Ammon's horn (tissue), 1 donor: ENCODE measurements at regions not wholly inside any gene's neighbourhood (a gene's known extent, or its start where the extent isn't known, plus 50 kb on each side); places are given as distances from the start of the nearest gene placed in this dataset.
"Not testable (repeated sequence)": the region's sequence is repeated elsewhere in the genome, so short reads cannot be mapped to it uniquely, and the experiment has no call there.

ENCODE experiments used
- DNase-seq: peaks from one replicate; pipeline ENCODE4 v3.0.0-alpha.2; 2016; ENCODE audit warnings: low spot score

DNA sequence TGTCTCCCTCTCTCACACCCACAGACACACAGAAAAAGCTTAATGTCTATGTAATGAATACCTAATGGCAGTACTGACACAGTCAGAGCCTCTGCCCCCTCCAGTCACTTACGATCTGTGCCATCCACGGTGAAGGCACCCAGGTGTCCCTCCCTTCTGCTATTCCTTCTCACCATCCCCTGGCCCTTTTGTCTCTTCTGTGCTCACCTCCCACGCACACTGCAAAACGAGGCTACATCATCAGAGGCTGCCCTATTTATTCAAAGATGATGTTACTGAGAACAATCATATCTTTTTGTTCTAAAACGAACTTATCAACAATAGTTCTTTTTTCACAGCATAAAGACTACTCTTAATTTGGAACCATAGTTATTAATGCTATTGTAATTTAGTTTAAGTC is 246.9 kb upstream of the MKLN1 start:
- no peak for DNase-seq

DNA sequence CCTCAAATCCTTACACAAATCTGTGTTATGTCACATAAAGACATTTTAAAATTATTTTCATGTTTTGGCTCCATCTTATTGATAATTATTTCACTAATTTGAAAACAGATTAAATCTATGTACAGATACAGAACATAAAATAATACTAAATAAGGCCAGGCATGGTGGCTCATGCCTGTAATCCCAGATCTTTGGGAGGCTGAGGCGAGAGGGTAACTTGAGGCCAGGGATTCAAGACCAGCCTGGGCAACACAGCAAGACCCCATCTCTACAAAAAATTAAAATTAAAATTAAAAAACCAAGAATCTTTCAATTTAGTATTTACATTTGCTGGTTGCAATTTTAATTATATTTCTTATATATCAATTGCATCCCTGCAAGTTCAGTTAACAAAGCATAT is 246.4 kb upstream of the MKLN1 start:
- DNase-seq, result no peak

DNA sequence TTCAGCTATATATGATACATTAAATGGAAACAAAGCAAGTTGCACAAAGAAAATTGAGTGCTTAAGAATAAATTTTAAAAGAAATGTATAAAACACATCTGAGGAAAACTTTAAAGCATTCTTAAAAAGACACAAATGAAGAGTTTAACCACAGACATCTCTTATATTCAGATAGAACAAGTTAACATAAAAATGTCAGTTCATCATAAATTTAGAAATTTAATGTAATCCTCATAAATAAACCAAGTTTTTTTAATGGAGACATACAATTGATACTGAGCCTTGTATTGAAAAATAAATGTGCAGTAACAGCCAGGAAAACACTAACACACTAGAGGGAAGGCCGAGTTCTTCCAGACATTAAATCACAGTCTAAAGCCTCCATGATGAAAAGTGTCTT is 243.9 kb upstream of the MKLN1 start:
- no peak for DNase-seq

DNA sequence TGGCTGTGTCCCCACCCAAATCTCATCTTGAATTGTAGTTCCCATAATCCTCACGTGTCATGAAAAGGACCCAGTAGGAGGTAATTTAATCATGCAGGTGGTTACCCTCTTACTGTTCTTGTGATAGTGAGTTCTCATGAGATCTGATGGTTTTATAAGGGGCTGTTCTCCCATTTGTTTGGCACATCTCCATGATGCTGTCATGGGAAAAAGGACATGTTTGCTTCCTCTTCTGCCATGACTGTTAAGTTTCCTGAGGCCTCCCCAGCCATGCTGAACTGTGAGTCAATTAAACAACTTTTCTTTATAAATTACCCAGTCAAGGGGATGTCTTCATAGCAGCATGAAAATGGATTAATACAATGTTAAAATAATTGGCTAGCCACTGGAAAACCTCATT is 243.3 kb upstream of the MKLN1 start:
- not testable (repeated sequence) for DNase-seq

DNA sequence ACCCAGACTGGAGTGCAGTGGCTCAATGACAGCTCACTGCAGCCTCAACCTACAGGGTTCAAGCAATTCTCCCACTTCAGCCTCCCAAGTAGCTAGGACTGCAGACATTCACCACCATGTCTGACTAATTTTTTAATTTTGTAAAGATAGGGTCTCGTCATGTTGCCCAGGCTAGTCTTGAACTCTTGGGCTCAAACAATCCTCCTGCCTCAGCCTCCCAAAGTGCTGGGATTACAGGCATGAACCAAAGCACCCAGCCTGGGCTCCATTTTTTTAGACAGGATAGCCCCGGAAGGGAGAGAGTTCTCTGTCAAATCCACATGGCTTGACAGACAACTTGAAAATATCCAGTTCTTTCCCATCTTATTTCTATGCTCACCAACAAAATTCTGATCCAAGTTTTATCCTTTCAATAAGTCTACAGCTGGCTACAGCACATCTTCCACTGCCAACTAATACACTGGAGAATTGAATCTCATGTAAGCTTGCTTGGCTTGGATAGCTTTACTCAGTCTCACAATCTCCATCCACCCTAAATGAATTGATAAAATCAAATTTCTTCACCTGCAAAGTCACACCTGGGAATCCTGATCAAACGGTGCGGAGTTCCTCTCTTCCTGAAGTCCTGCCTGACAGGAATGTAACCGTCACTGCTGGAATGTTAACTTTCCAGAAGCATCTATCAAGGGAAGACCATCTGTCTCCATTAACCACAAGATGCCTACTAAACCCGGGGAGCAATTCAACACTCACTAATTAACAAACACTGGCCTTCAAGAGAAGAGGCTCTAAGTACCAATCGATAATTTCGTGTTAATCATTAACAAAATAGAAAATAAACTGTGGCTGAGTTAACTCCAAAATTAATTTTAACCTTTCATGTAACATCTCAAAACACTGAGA is 239.7 kb upstream of the MKLN1 start:
- DNase-seq, result no peak

DNA sequence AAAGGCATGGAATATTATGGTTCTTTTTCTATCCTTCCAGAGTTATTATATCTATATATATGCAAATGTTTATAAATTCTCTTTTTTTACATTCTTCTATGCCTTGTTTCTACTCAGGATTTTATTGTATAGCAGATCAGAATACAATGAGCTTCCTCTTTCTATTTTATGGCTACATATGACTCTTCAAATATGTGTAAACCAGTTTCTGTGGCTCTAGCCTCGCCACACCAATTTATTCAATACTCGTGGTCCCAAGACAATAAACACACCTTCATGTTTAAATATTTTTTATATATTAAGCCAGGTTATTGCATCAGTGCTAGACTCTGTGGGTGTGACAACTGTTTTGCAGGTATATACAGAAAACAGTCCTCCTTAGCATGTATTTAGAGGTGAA is 237.5 kb upstream of the MKLN1 start:
- no peak for DNase-seq

DNA sequence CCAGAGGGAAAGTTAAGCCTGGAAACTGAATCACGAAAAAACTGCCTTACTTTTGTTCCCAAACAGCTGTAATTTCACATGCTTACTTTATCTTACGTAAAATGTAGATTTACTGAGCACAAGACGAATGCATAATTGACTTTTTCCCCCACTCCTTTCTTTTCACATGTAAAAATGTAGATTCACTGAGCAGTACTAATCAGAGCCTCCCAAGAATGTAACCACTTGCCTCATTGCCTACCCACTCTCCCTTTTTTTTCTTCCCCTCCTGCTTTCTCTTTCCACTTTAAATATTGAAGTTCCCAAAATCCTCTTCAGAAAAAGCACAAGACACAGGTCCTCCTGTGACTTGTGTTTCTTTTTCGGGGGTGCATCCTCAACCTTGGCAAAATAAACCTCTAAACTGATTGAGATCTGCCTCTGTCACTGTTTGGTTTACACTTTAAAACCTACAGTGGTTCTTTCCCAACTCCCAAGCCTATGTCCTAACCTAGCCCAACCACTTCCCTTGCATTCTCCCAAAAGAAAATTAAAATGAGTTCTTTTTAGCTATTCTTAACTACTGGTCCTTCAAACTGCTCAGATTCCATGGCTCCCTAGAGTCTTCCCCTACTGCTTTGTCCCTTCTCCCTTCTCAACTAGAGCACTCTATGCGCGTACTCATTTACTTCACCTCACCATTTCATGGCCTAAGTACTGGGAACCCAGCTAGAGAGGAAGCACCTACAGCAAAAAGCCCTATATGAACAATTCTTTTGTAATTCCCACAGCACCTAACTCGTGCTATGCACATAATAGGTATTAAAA is 236.6 kb upstream of the MKLN1 start:
- DNase-seq, result no peak

DNA sequence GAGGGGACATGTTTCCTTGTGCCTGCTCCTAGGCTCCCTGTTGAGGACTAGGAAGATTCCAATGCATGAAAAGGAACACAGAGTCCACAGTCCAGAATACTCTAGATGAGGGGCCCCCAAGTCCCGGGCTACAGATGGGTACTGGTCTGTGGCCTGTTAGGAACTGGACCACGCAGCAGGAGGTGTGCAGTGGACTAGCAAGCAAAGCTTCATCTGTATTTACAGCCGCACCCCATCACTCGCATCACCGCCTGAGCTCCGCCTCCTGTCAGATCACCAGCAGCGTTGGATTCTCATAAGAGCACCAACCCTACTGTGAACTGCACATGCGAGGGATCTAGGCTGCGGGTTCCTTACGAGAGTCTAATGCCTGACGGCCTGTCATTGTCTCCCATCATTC is 233.0 kb upstream of the MKLN1 start:
- no peak for DNase-seq

DNA sequence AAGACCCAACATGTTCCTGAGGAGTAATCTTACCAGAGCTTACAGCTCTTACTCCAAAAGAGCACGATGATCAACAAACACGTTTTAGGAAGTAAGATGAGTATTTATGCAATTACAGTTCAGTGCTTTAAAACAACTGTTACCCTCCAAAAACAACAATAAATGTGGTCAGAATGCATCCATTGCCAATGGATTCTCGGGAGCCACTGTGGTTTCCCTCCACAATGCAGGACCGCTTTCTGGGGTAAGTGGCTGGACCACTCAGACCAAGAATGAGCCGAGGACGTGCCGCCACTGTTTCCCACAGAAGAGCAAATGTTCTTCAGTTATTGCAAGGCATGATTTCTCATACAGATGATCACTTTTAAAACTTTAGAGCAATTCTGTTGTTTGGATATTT is 232.3 kb upstream of the MKLN1 start:
- no peak for DNase-seq

DNA sequence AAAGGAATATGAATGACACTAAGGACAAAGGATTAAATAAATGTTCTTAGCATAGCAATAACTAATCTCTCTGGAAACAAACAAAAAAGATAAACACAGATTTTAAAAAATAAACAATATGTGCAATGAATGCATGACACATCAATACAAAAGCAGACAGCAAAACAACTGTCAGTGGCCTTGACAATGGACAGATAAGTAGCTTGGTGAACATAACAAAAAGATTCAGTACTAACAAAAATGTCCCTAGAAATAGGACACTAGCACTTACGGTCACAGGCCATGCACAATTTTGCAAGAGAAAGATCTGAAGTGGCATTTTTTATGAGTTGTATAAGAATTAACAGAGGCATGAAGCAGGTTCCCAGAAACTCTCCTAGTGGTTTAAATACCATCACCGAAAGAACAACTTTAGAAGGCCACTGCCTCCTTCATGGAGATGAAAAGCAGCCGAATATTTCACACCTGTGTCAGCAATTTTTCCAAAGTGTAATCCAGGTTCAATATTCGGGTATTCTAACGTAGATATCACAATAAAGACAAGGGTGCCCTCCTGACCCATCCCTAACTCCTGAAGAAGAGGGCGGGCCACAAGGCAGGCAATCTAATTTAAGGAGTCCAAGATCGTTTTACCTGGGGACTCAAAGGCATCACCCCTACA is 231.3 kb upstream of the MKLN1 start:
- DNase-seq, result no peak

DNA sequence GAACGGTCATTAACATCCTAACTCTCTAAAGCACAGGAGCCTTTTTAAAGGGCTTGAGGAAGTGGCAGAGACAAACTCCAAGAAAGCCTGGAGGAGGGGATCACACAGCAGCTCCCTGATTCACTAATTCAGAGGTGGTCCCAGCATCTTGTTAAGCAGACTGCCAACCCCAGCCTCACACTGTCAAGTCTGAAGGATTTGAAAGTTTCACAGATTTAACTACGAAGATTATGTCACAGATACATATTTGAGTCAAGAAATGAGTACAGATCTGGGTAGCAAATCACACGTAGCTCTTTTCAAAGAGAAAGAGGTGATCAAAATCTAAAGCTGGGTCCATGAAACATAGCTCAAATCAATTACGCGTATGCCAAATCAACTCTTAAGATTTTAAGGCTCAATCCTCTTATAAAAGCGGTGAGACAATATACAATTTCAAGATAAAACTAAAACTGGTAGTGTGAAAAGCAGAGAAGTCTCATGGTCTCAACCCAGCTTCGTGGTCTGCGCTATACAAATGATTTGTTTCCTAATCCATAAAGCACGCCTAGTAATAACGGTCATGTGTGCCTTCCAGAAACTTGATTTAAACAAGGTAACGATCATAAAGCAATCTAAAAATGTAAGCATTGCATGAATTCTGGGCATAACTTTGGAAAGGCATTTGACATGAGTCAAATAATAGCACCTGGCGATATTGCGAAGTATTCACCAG is 229.9 kb upstream of the MKLN1 start:
- no peak for DNase-seq

DNA sequence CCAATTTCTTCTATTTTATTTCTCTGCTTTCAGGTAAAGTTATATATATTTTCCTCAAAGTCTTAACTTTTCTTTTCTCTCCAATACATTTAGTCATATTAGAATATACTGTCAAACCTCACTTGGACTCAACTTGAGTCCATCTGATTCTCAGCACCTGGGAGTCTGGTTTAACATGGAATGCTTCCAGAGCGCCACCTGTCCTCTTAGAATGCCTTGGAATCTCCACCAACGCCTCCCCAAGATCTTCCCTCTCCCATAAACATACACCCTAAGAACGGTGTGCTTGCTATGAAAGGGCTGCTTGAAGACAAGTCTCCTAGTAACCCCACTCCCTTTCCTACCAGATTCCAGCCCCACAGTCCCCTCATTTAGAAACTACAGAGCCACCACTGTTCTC is 229.1 kb upstream of the MKLN1 start:
- DNase-seq, result no peak

DNA sequence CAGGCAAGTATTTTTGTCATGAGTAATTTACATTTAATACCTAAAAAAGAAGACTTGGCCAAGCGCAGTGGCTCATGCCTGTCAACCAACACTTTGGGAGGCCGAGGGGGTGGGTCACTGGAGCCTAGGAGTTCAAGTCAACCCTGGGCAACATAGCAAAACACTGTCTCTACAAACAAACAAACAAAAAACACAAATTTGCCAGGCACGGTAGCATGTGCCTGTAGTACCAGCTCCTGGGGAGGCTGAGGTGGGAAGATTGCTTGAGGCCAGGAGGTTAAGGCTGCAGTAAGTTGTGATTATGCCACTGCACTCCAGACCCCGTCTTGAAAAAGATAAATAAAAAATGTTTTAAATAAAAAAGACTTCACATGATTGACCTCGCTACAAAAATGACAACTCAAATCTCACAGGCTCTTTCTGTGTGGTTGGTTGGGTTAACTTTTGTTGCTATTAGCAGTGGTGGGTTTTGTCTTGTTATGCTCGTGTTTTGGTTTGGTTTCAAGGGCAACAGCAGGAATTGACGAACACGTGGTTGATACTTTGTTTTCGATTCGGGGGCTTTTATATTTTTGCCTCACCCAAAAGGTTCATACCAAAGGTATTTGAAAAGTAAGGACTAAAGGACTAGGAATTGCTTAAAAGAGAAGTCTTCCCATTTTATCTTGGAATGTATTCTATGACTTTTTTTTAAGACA is 227.2 kb upstream of the MKLN1 start:
- DNase-seq, result no peak

DNA sequence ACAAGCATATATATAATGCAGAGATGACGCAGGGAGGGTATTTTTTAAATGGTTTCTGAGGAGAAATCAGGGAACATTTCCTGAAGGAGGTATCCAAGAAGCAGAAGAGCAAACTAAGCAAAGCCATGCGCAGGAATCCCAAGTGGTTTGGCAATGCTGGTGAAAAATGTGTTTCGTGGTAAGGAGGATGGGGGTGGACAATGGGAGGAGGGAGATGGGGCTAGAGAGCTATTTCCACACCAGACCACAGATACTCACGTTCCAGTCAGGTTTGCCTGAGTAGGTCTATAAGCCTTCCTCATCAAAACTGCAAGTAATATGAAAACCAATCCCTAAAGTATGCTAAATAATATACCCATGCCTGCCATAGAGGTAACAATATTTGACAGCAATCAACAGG is 223.7 kb upstream of the MKLN1 start:
- DNase-seq, result no peak

DNA sequence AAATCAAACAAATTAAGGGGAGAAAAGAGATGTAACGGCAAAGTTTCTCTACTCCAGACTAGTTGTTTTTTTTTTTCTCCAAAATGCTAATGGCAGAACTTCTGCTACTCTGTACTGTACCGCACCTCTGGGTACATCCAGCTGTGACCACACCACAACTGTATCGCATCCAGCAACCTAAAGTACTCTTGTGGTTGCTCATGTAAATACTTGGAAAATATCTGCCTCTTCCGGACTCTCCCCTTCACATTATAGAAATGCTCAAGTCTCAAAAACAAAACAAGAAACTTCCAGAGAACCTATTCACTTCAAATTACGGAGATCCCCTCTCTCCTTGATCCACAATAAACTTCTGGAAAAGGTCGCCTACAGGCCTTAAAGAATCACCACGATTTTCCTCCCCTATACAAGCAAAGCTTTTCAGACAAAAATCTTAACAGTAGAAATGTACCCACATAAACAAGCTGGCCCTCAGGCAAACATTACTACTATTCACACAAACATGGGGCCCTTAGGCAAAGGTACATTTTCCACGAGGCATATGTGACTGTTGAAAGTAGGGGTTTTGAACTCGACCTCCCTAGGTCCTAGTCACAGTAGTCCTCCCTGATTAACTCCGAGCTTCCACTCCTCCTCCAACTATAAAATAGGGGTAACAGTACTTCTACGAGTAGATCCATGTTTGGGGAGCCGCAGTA is 222.9 kb upstream of the MKLN1 start:
- DNase-seq, result no peak

DNA sequence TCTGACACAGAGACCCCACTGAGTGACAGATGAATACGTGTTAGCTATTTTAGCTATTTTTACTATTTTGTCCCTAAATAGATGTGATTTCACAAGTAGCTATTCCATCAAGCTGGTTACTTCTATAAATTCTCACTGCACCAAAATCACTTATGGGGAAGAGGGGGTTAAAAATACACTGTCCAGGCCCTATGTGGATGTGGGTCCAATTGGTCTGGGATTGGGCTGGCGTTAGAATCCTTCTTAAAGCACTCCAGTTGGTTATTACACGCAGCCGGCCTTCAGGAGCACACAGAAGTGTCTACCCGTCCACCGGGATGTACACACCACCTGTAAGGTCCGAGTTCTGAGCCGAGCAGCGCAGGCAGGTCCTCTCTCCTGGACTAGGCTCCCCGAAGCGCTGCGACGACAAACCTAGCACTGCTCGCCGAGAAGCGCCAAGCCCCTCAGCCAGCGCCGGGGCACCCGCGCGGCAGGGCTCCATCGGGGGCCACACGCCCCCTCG is 222.3 kb upstream of the MKLN1 start:
- no peak for DNase-seq

DNA sequence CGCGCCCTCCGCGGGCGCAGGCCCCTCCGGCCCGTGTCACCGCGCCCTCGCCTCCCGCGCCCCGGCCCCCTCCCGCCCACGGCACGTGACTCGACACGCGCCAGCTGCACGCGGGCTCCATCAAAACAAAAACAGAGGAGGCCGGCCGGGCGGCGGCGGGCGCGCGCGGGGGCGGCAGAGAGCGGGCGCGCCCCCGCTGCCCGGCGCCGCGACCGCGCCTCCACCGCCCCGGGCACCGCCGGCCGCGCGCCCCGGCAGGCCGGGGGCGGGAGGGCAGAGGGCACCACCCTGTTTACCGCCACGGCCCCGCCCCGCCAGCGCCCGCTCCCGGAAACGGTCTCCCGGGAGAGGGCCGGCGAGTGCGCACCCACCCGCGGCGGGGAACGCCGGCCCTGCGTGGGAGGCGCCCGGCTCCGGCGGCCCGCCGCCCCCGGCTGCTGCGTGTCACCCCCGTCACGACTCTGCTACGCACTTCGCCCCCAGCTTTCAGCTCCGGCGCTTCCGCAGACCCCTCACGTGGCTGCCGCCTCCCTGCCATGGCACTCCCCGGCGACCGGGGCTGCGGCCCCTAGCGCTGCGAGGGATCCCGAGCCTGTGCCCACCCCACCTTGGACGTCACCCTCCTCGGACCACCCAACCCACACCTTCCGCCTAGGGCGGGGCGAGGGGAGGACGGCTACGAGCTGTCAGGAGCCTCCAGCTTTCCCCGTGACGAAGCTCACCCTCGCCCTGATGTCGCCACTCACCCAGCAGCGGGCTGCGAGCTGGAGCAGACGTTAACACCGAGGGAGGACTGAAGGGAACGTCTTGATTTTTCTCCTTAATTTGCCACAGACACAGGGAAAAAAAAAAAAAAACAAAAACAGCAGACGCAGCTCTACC is 221.6 kb upstream of the MKLN1 start:
- peak; percentile 79 for DNase-seq

DNA sequence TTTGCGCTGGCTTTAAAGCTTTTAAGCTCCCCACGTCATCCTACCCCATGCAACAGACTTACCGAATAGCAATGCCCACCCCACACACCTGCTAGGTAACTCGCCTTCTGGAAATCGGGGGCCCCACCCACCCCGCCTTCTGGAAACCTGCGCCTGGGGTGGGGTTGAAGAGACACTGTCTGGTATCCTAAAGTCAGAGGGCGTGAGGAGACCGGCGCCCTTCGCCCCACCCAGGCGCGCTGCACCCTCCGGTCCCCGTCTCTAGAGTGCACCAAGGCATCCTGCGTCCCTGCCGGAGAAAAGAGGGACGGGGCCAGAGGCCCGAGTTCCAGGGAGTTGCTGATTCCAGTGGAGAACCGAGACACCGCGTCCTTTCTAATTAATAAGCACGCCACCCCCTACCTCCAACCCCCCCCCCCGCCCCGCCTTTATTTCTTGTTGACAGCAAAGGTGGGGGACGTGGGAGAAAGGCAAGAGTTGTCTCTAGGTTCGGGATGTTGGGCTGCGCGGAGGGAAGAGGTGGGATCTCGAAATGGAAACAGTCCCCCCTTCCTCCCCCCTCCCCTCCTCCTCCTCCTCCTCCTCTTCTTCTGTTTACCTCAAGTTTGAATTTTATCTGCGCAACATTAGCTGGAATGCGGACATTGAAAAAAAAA is 220.9 kb upstream of the MKLN1 start:
- DNase-seq, result peak; percentile 74
